Keratinocyte (primary cell): ENCODE measurements at regions not wholly inside any gene's neighbourhood (a gene's known extent, or its start where the extent isn't known, plus 50 kb on each side); places are given as distances from the start of the nearest gene placed in this dataset.

Experiments
- DNase-seq: peaks from one replicate; pipeline ENCODE4 v3.0.0-alpha.2; 2011; ENCODE audit warnings: low read depth, missing footprints, low spot score
- FAIRE-seq: peaks from 2 replicates; lab custom pipeline; 2011; peaks lifted over from hg19 to GRCh38; lab: Jason Lieb, UNC
- H2AFZ ChIP-seq: 2 replicates; pipeline ENCODE4 v1.6.0; 2012; ENCODE audit warnings: low read length, control low read depth, inconsistent platforms; ENCODE audit not compliant: control insufficient read depth
- H3K27ac ChIP-seq: 2 replicates; pipeline ENCODE4 v1.5.1; 2011; ENCODE audit warnings: low read length; ENCODE audit not compliant: control insufficient read depth, insufficient read depth
- H3K27me3 ChIP-seq: 3 replicates; pipeline ENCODE4 v1.6.0; 2011; ENCODE audit warnings: low read length; ENCODE audit not compliant: control insufficient read depth, insufficient read depth; ENCODE audit errors: extremely low read depth
- H3K36me3 ChIP-seq, 2 experiments: 2 replicates in 1 of 2; 3 replicates in 1 of 2; pipeline ENCODE4 v1.5.1; 2011; ENCODE audit warnings: low read length in 2 of 2, mild to moderate bottlenecking in 1 of 2; ENCODE audit not compliant: control insufficient read depth in 2 of 2, insufficient read depth in 2 of 2; ENCODE audit errors: extremely low read depth in 1 of 2
- H3K4me1 ChIP-seq: 3 replicates; pipeline ENCODE4 v1.5.1; 2011; ENCODE audit warnings: low read length; ENCODE audit not compliant: control insufficient read depth, insufficient read depth; ENCODE audit errors: extremely low read depth
- H3K4me2 ChIP-seq: 3 replicates; pipeline ENCODE4 v1.6.0; 2011; ENCODE audit warnings: low read depth, low read length; ENCODE audit not compliant: control insufficient read depth, insufficient read depth; ENCODE audit errors: extremely low read depth
- H3K4me3 ChIP-seq, 3 experiments: fragments of 200-600 bp in 1 of 3; sonication (generic) in 1 of 3; 2 replicates in 2 of 3; 3 replicates in 1 of 3; pipeline ENCODE4 v1.5.1; 2011 to 2016; ENCODE audit warnings: low read length in 3 of 3, mild to moderate bottlenecking in 3 of 3, control low read depth in 2 of 3, inconsistent platforms in 1 of 3, low read depth in 1 of 3, mixed read lengths in 1 of 3, mixed run types in 1 of 3, moderate library complexity in 1 of 3; ENCODE audit not compliant: control insufficient read depth in 2 of 3, insufficient read depth in 2 of 3; ENCODE audit errors: extremely low read depth in 1 of 3
- H3K79me2 ChIP-seq: 2 replicates; pipeline ENCODE4 v1.6.0; 2012; ENCODE audit warnings: low read length; ENCODE audit not compliant: control insufficient read depth, insufficient read depth
- H3K9ac ChIP-seq: 3 replicates; pipeline ENCODE4 v1.6.0; 2011; ENCODE audit warnings: low read length; ENCODE audit not compliant: control insufficient read depth, insufficient read depth; ENCODE audit errors: extremely low read depth
- H3K9me1 ChIP-seq: 3 replicates; pipeline ENCODE4 v1.6.0; 2011; ENCODE audit warnings: low read length; ENCODE audit not compliant: control insufficient read depth, insufficient read depth; ENCODE audit errors: extremely low read depth
- H3K9me3 ChIP-seq: 2 replicates; pipeline ENCODE4 v1.5.1; 2012; ENCODE audit warnings: low read depth, low read length; ENCODE audit not compliant: control insufficient read depth
- H4K20me1 ChIP-seq: 3 replicates; pipeline ENCODE4 v1.6.0; 2011; ENCODE audit warnings: low read length; ENCODE audit not compliant: control insufficient read depth, insufficient read depth; ENCODE audit errors: extremely low read depth
- CTCF ChIP-seq, 3 experiments: IDR thresholded peaks in 1 of 3; conservative IDR thresholded peaks in 1 of 3; optimal IDR thresholded peaks in 1 of 3; 2 replicates in 2 of 3; 3 replicates in 1 of 3; pipeline versions ENCODE3 to v1.5.1; 2011; ENCODE audit warnings: low read length in 3 of 3, mild to moderate bottlenecking in 3 of 3, moderate library complexity in 2 of 3, control low read depth in 1 of 3, inconsistent platforms in 1 of 3; ENCODE audit not compliant: insufficient read depth in 2 of 3; ENCODE audit errors: extremely low read depth in 1 of 3
- EZH2 ChIP-seq: IDR thresholded peaks from one replicate; pipeline ENCODE4 v1.6.1; 2012; ENCODE audit warnings: inconsistent platforms, mild to moderate bottlenecking, low read length, moderate library complexity
- dilution Hi-C: fragments of 300-500 bp; cut with MboI; formaldehyde crosslinking; loops from one replicate; pipeline ENCODE4 v1.7.0; 2020; ENCODE audit warnings: low sequenced_read_pairs; ENCODE audit not compliant: extremely low pct_ligation_motif_present

- Histone ChIP-seq H3K9me1 (no peaks in the 10 kb centered on the region), H3K27me3 (no peaks in the 10 kb centered on the region), H3K79me2 (no peaks in the 10 kb centered on the region), H3K4me1 (no peaks in the 10 kb centered on the region), H3K4me2 (no peak overlapping the region), H3K4me3 (no peak overlapping the region), H3K9me3 (peaks cover 2% of the 10 kb centered on the region), H3K36me3 (no peaks in the 10 kb centered on the region), H4K20me1 (no peaks in the 10 kb centered on the region), H2AFZ (no peak overlapping the region), H3K27ac (no peak overlapping the region), H3K9ac (no peak overlapping the region)
- dilution Hi-C loops: no loop called here
- FAIRE-seq: no peak
- DNase-seq: no peak
- no peak for TF ChIP-seq CTCF (optimal IDR thresholded peaks at IDR 0.05 in 1 of 3, IDR thresholded peaks at IDR 0.05 in 1 of 3, conservative IDR thresholded peaks at IDR 0.05 in 1 of 3; ENCODE audit: extremely low read depth in 1 of 3, insufficient read depth in 2 of 3, low read length in 3 of 3)
- TF ChIP-seq EZH2: no peak
Measured at GRCh38 chr2:7352191-7352590, 435.0 kb downstream of the RNF144A start.

GRCh38 chr2:7353571-7353970, 436.4 kb downstream of the RNF144A start:
- Histone ChIP-seq H3K4me2 (no peak overlapping the region), H3K79me2 (no peaks in the 10 kb centered on the region), H3K36me3 (no peaks in the 10 kb centered on the region), H3K4me1 (no peaks in the 10 kb centered on the region), H3K9ac (no peak overlapping the region), H3K9me1 (no peaks in the 10 kb centered on the region), H3K4me3 (no peak overlapping the region), H4K20me1 (no peaks in the 10 kb centered on the region), H3K27me3 (no peaks in the 10 kb centered on the region), H3K9me3 (peaks cover 2% of the 10 kb centered on the region), H2AFZ (no peak overlapping the region), H3K27ac (no peak overlapping the region)
- FAIRE-seq: no peak
- no peak for DNase-seq
- dilution Hi-C loops: no loop called here
- TF ChIP-seq EZH2 (no peak), CTCF (optimal IDR thresholded peaks at IDR 0.05 in 1 of 3, IDR thresholded peaks at IDR 0.05 in 1 of 3, conservative IDR thresholded peaks at IDR 0.05 in 1 of 3; ENCODE audit: extremely low read depth in 1 of 3, insufficient read depth in 2 of 3, low read length in 3 of 3) (no peak)
